PC-3 (cell line): ENCODE measurements at regions not wholly inside any gene's neighbourhood (a gene's known extent, or its start where the extent isn't known, plus 50 kb on each side); places are given as distances from the start of the nearest gene placed in this dataset.

Experiments used
- ATAC-seq: fragments of 200-7000 bp; cut with Tn5 transposase; 2 replicates; pipeline ENCODE4 v1.9.1; 2020; ENCODE audit warnings: mild to moderate bottlenecking, moderate library complexity
- BruUV-seq: library from RNA; stranded (reverse); fragments of 400-500 nt; replicated peaks from 2 replicates; lab custom pipeline; 2021; lab: Mats Ljungman, UMichigan
- CTCF ChIA-PET: fragments of 300-600 bp; sonication (Branson Sonifier 250); formaldehyde crosslinking; loops from one replicate; lab custom pipeline; 2022; ENCODE audit warnings: antibody characterized with exemption; lab: Charles Lee
- POLR2A ChIA-PET: fragments of 300-600 bp; sonication (Branson Sonifier 250); formaldehyde crosslinking; loops from one replicate; lab custom pipeline; 2022; ENCODE audit warnings: antibody characterized with exemption; ENCODE audit not compliant: unreplicated experiment; lab: Charles Lee
- DNase-seq: peaks from one replicate; pipeline ENCODE4 v3.0.0-alpha.2; 2015
- H2AFZ ChIP-seq: fragments of 300-600 bp; sonication (generic); 2 replicates; pipeline ENCODE4 v1.6.0; 2016; ENCODE audit warnings: antibody characterized with exemption, low read length
- H3F3A ChIP-seq: fragments of 300-600 bp; sonication (generic); one replicate; pipeline ENCODE4 v1.6.0; 2017; ENCODE audit warnings: antibody characterized with exemption, low read length, control low read depth, mild to moderate bottlenecking; ENCODE audit not compliant: unreplicated experiment
- H3K27ac ChIP-seq: fragments of 300-600 bp; sonication (generic); 2 replicates; pipeline ENCODE4 v1.5.1; 2016; ENCODE audit warnings: mild to moderate bottlenecking, low read length
- H3K27me3 ChIP-seq: fragments of 300-600 bp; sonication (generic); 2 replicates; pipeline ENCODE4 v1.6.1; 2016; ENCODE audit warnings: low read length, mixed read lengths
- H3K36me3 ChIP-seq: fragments of 300-600 bp; sonication (generic); 2 replicates; pipeline ENCODE4 v1.6.1; 2016; ENCODE audit warnings: low read depth, mixed run types, low read length, mixed read lengths
- H3K4me1 ChIP-seq: fragments of 300-600 bp; sonication (generic); 2 replicates; pipeline ENCODE4 v1.5.1; 2016; ENCODE audit warnings: low read length; ENCODE audit not compliant: insufficient read depth
- H3K4me2 ChIP-seq: fragments of 300-600 bp; sonication (generic); 2 replicates; pipeline ENCODE4 v1.6.0; 2016; ENCODE audit warnings: low read length
- H3K4me3 ChIP-seq: fragments of 300-600 bp; sonication (generic); 2 replicates; pipeline ENCODE4 v1.5.1; 2016; ENCODE audit warnings: mild to moderate bottlenecking, low read length, mixed read lengths
- H3K79me2 ChIP-seq: fragments of 300-600 bp; sonication (generic); 2 replicates; pipeline ENCODE4 v1.6.1; 2017; ENCODE audit warnings: low read length, mixed read lengths
- H3K9ac ChIP-seq: fragments of 300-600 bp; sonication (generic); 2 replicates; pipeline ENCODE4 v1.6.0; 2016; ENCODE audit warnings: mild to moderate bottlenecking, low read length
- H3K9me2 ChIP-seq: fragments of 300-600 bp; sonication (generic); replicated peaks from 2 replicates; pipeline ENCODE4 v1.6.1; 2016; ENCODE audit warnings: mixed run types, low read length, mixed read lengths
- H3K9me3 ChIP-seq: fragments of 300-600 bp; sonication (generic); 2 replicates; pipeline ENCODE4 v1.6.1; 2016; ENCODE audit warnings: low read length, mixed read lengths
- H4K20me1 ChIP-seq: fragments of 300-600 bp; sonication (generic); 2 replicates; pipeline ENCODE4 v1.6.1; 2016; ENCODE audit warnings: low read length, mixed read lengths
- EZH2 ChIP-seq: fragments of 300-600 bp; sonication (generic); IDR thresholded peaks from one replicate; pipeline ENCODE4 v1.6.1; 2017; ENCODE audit warnings: antibody characterized with exemption, mild to moderate bottlenecking, low read length; ENCODE audit not compliant: unreplicated experiment
- EZH2phosphoT487 ChIP-seq: fragments of 300-600 bp; sonication (generic); IDR thresholded peaks from 2 replicates; pipeline ENCODE4 v1.6.1; 2018; ENCODE audit warnings: mild to moderate bottlenecking, antibody characterized with exemption, low read length, borderline replicate concordance
- intact Hi-C: fragments of 100-400 bp; cut with micrococcal nuclease; formaldehyde crosslinking; loops from 2 replicates; pipeline ENCODE4 v1.9.0; 2023
- TF ChIP-seq, protein P1 (sequence below): fragments of 300-600 bp; sonication (generic); conservative IDR thresholded peaks from 2 replicates; pipeline ENCODE4 v1.5.1; 2017; ENCODE audit warnings: antibody characterized with exemption, low read depth, mild to moderate bottlenecking, low read length

DNA sequence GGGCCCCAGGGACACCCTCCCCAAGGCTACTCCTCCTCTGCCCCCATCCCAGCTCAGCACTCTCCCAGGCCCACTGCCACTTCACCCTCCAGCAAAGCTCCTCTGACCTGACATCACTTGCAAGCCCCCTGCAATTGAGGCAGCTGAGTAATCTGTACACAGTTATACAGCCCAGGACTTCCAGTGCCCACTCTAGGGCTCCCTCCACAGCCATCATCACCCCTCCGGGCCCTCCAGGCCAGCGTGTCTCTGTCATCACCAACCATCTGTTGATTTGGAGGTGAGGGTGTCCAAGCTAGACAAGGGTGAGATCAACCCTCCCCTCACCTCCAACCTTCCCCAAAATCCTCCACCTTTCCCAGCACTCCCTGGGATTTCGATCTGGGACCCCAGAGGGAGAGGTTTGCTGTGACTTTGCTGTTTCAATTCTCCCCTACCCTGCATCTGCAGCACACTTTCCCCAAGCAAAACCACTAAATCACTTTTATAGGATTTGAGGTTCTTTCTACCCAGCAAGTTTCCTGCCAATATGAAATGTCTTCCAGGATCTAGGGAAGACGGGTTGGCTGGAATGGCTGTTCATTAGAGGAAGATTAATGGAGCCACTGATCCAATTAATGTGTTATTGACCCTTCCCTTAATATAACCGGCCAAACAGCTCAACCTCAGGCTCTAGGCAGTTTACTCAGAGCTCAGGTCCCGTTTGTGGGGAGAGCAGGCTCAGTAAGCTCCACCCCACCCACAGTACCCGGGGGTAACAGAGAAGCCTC is 92.9 kb downstream of the CHST1 start:
- intact Hi-C loops, result no loop called here
- H3K27me3 ChIP-seq, result peaks cover 6% of the 10 kb centered on the region
- H3K9me2 ChIP-seq, result no peaks in the 10 kb centered on the region
- H4K20me1 ChIP-seq, result no peaks in the 10 kb centered on the region
- no peaks in the 10 kb centered on the region for H3K79me2 ChIP-seq
- ChIA-PET CTCF (no interaction called here), POLR2A (no interaction called here)
- no peaks in the 10 kb centered on the region for H3F3A ChIP-seq
- no peak overlapping the region for H3K27ac ChIP-seq
- H3K9me3 ChIP-seq, result no peaks in the 10 kb centered on the region
- no peak overlapping the region for H2AFZ ChIP-seq
- ATAC-seq, result no peak
- no peaks in the 10 kb centered on the region for H3K36me3 ChIP-seq
- no peak overlapping the region for H3K4me2 ChIP-seq
- H3K9ac ChIP-seq, result no peak overlapping the region
- H3K4me3 ChIP-seq, result no peak overlapping the region
- no peaks in the 10 kb centered on the region for H3K4me1 ChIP-seq
- DNase-seq, result no peak
- TF ChIP-seq EZH2phosphoT487 (no peak), EZH2 (no peak)
- TF ChIP-seq, protein P1, sequence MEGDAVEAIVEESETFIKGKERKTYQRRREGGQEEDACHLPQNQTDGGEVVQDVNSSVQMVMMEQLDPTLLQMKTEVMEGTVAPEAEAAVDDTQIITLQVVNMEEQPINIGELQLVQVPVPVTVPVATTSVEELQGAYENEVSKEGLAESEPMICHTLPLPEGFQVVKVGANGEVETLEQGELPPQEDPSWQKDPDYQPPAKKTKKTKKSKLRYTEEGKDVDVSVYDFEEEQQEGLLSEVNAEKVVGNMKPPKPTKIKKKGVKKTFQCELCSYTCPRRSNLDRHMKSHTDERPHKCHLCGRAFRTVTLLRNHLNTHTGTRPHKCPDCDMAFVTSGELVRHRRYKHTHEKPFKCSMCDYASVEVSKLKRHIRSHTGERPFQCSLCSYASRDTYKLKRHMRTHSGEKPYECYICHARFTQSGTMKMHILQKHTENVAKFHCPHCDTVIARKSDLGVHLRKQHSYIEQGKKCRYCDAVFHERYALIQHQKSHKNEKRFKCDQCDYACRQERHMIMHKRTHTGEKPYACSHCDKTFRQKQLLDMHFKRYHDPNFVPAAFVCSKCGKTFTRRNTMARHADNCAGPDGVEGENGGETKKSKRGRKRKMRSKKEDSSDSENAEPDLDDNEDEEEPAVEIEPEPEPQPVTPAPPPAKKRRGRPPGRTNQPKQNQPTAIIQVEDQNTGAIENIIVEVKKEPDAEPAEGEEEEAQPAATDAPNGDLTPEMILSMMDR, result no peak
- BruUV-seq, result no TSS peak

GRCh38 chr11:45569776-45570175 is 95.6 kb downstream of the CHST1 start:
- Histone ChIP-seq H3K9ac (no peak overlapping the region), H2AFZ (no peak overlapping the region), H3K79me2 (no peaks in the 10 kb centered on the region), H3K4me3 (no peak overlapping the region), H3K36me3 (no peaks in the 10 kb centered on the region), H3K4me1 (no peaks in the 10 kb centered on the region), H3K9me3 (no peaks in the 10 kb centered on the region), H3K27ac (no peak overlapping the region), H4K20me1 (no peaks in the 10 kb centered on the region), H3K9me2 (no peaks in the 10 kb centered on the region), H3K27me3 (peaks cover 15% of the 10 kb centered on the region), H3K4me2 (no peak overlapping the region), H3F3A (no peaks in the 10 kb centered on the region)
- no peak for ATAC-seq
- DNase-seq, result no peak
- ChIA-PET POLR2A (no interaction called here), CTCF (no interaction called here)
- BruUV-seq, result no TSS peak
- TF ChIP-seq EZH2phosphoT487, result no peak
- TF ChIP-seq, protein P1, result no peak
- intact Hi-C loops, result no loop called here

DNA sequence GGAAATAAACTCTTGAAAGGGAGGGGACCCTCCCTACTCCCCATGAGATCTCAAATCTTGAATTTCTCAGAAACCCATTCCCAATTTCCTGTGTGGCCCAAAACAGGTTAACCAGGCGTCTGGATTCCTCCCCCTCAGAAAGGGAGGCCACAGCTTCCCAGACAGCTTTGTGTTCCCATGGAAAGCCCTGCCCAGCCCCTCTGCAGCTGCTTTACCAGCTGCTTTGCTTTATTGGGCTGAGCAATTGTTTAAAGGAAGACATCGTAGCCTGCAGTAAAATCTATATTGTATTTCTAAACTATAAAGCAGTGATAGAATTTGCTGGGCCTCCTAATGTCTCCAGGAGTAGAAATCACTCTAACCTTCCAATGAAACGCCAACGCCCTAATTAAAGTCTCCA is 97.4 kb downstream of the CHST1 start:
- POLR2A ChIA-PET, result no interaction called here
- H3K9ac ChIP-seq, result no peak overlapping the region
- BruUV-seq, result no TSS peak
- intact Hi-C loops, result no loop called here
- peaks cover 32% of the 10 kb centered on the region for H3K27me3 ChIP-seq
- CTCF ChIA-PET, result no interaction called here
- no peak overlapping the region for H3K4me3 ChIP-seq
- H3K4me1 ChIP-seq, result no peaks in the 10 kb centered on the region
- H3K9me2 ChIP-seq, result no peaks in the 10 kb centered on the region
- no peak overlapping the region for H3K27ac ChIP-seq
- TF ChIP-seq EZH2, result no peak
- TF ChIP-seq, protein P1, result no peak
- no peak for TF ChIP-seq EZH2phosphoT487
- no peaks in the 10 kb centered on the region for H3F3A ChIP-seq
- no peaks in the 10 kb centered on the region for H3K79me2 ChIP-seq
- no peaks in the 10 kb centered on the region for H3K9me3 ChIP-seq
- no peak for DNase-seq
- no peak for ATAC-seq
- H4K20me1 ChIP-seq, result no peaks in the 10 kb centered on the region
- no peaks in the 10 kb centered on the region for H3K36me3 ChIP-seq
- H2AFZ ChIP-seq, result no peak overlapping the region
- no peak overlapping the region for H3K4me2 ChIP-seq
